Endothelial cell of umbilical vein (primary cell): ENCODE measurements at regions not wholly inside any gene's neighbourhood (a gene's known extent, or its start where the extent isn't known, plus 50 kb on each side); places are given as distances from the start of the nearest gene placed in this dataset.

Experiments
- BruUV-seq: library from RNA; stranded (reverse); fragments of 400-500 nt; replicated peaks from 2 replicates; lab custom pipeline; 2021; lab: Mats Ljungman, UMichigan
- CTCF ChIA-PET: fragments of 300-600, 350-600 bp; sonication (Branson Sonifier 250); formaldehyde crosslinking; loops from one replicate; lab custom pipeline; 2021; ENCODE audit warnings: antibody characterized with exemption, inconsistent platforms; lab: Charles Lee
- POLR2A ChIA-PET: fragments of 300-600, 350-600 bp; sonication (Branson Sonifier 250); formaldehyde crosslinking; loops from one replicate; lab custom pipeline; 2021; ENCODE audit warnings: antibody characterized with exemption, inconsistent platforms; lab: Charles Lee
- DNase-seq: peaks from one replicate; pipeline ENCODE4 v3.0.0-alpha.2; 2011; ENCODE audit warnings: low read depth, low spot score
- FAIRE-seq: peaks from 2 replicates; lab custom pipeline; 2011; peaks lifted over from hg19 to GRCh38; lab: Jason Lieb, UNC
- H2AFZ ChIP-seq: 2 replicates; pipeline ENCODE4 v1.6.0; 2012; ENCODE audit warnings: low read depth, low read length, control low read depth, inconsistent platforms
- H3K27ac ChIP-seq: 2 replicates; pipeline ENCODE4 v1.5.1; 2011; ENCODE audit warnings: low read depth, mild to moderate bottlenecking, control low read depth, low read length, moderate library complexity; ENCODE audit not compliant: insufficient read depth
- H3K27me3 ChIP-seq, 2 experiments: 2 replicates each; pipeline versions ENCODE4 v1.6.0 to v1.6.1; 2011; ENCODE audit warnings: low read length in 2 of 2, mixed read lengths in 1 of 2; ENCODE audit not compliant: control insufficient read depth in 2 of 2, insufficient read depth in 2 of 2
- H3K36me3 ChIP-seq, 2 experiments: 2 replicates in 1 of 2; 3 replicates in 1 of 2; pipeline ENCODE4 v1.5.1; 2011; ENCODE audit warnings: low read length in 2 of 2, mild to moderate bottlenecking in 1 of 2, moderate library complexity in 1 of 2; ENCODE audit not compliant: control insufficient read depth in 2 of 2, insufficient read depth in 2 of 2; ENCODE audit errors: extremely low read depth in 1 of 2
- H3K4me1 ChIP-seq: 3 replicates; pipeline ENCODE4 v1.5.1; 2011; ENCODE audit warnings: mild to moderate bottlenecking, low read length; ENCODE audit not compliant: control insufficient read depth, insufficient read depth; ENCODE audit errors: extremely low read depth
- H3K4me2 ChIP-seq: 2 replicates; pipeline ENCODE4 v1.6.1; 2011; ENCODE audit warnings: low read length, control low read depth, mixed read lengths; ENCODE audit not compliant: insufficient read depth
- H3K4me3 ChIP-seq, 3 experiments: fragments of 200-600 bp in 1 of 3; sonication (generic), shearing (Covaris generic) in 1 of 3; replicated peaks in 1 of 3; 2 replicates each; pipeline ENCODE4 v1.5.1; 2011 to 2016; ENCODE audit warnings: control low read depth in 3 of 3, low read length in 3 of 3, mild to moderate bottlenecking in 2 of 3, inconsistent platforms in 1 of 3, low read depth in 1 of 3, moderate library complexity in 1 of 3; ENCODE audit not compliant: insufficient read depth in 1 of 3
- H3K79me2 ChIP-seq: 2 replicates; pipeline ENCODE4 v1.6.0; 2012; ENCODE audit warnings: low read length, inconsistent platforms; ENCODE audit not compliant: control insufficient read depth, insufficient read depth
- H3K9ac ChIP-seq: replicated peaks from 2 replicates; pipeline ENCODE3; 2011; ENCODE audit warnings: low read length, control low read depth; ENCODE audit not compliant: insufficient read depth; ENCODE audit errors: extremely low read depth
- H3K9me1 ChIP-seq: replicated peaks from 3 replicates; pipeline ENCODE4 v1.6.0; 2011; ENCODE audit warnings: mild to moderate bottlenecking, low read length; ENCODE audit not compliant: control insufficient read depth, insufficient read depth; ENCODE audit errors: extremely low read depth
- H3K9me3 ChIP-seq: replicated peaks from 2 replicates; pipeline ENCODE4 v1.5.1; 2012; ENCODE audit warnings: low read length, inconsistent platforms; ENCODE audit not compliant: control insufficient read depth, insufficient read depth
- H4K20me1 ChIP-seq: replicated peaks from 2 replicates; pipeline ENCODE3; 2011; ENCODE audit warnings: mild to moderate bottlenecking, low read length; ENCODE audit not compliant: control insufficient read depth, insufficient read depth; ENCODE audit errors: extremely low read depth
- EZH2 ChIP-seq: IDR thresholded peaks from 2 replicates; pipeline ENCODE4 v1.6.1; 2012; ENCODE audit warnings: borderline replicate concordance, low read depth, mild to moderate bottlenecking, moderate library complexity, low read length, inconsistent platforms; ENCODE audit not compliant: severe bottlenecking
- GATA2 ChIP-seq: IDR thresholded peaks from 2 replicates; pipeline ENCODE4 v1.7.0; 2011; ENCODE audit warnings: low read depth, mild to moderate bottlenecking, moderate library complexity, mixed read lengths, low read length; ENCODE audit not compliant: insufficient read length, insufficient read depth
- JUN ChIP-seq: IDR thresholded peaks from 2 replicates; pipeline ENCODE4 v1.6.1; 2011; ENCODE audit warnings: borderline replicate concordance, low read depth; ENCODE audit not compliant: insufficient read length, insufficient read depth
- MYC ChIP-seq: IDR thresholded peaks from one replicate; pipeline ENCODE4 v1.6.1; 2011; ENCODE audit warnings: mild to moderate bottlenecking, low read depth, low read length
- POLR2A ChIP-seq: IDR thresholded peaks from 2 replicates; pipeline ENCODE4 v1.6.1; 2012; ENCODE audit warnings: low read depth, mild to moderate bottlenecking, control low read depth, low read length
- POLR2AphosphoS5 ChIP-seq: IDR thresholded peaks from 2 replicates; pipeline ENCODE4 v1.6.1; 2012; ENCODE audit warnings: low read depth, mild to moderate bottlenecking, control low read depth, low read length, moderate library complexity; ENCODE audit not compliant: insufficient read depth
- dilution Hi-C: fragments of 300-500 bp; cut with MboI; formaldehyde crosslinking; loops from one replicate; pipeline ENCODE4 v1.15.0; 2019; ENCODE audit warnings: low sequenced_read_pairs; ENCODE audit not compliant: extremely low pct_ligation_motif_present
- intact Hi-C: fragments of 100-400 bp; cut with micrococcal nuclease; formaldehyde crosslinking; loops from one replicate; pipeline ENCODE4 v1.10.0; 2022
- TF ChIP-seq, protein P1 (sequence below), 2 donors: IDR thresholded peaks; 1 replicate in 1 of 2; 2 replicates in 1 of 2; pipeline ENCODE4 v1.5.1; 2011; ENCODE audit warnings: low read length in 2 of 2, mild to moderate bottlenecking in 2 of 2, moderate library complexity in 2 of 2, control low read depth in 1 of 2, inconsistent platforms in 1 of 2, low read depth in 1 of 2; ENCODE audit not compliant: insufficient read depth in 1 of 2; ENCODE audit errors: extremely low read depth in 1 of 2
- TF ChIP-seq, protein P2 (sequence below): IDR thresholded peaks from 2 replicates; pipeline ENCODE4 v1.6.1; 2011; ENCODE audit not compliant: insufficient read depth, insufficient read length

DNA sequence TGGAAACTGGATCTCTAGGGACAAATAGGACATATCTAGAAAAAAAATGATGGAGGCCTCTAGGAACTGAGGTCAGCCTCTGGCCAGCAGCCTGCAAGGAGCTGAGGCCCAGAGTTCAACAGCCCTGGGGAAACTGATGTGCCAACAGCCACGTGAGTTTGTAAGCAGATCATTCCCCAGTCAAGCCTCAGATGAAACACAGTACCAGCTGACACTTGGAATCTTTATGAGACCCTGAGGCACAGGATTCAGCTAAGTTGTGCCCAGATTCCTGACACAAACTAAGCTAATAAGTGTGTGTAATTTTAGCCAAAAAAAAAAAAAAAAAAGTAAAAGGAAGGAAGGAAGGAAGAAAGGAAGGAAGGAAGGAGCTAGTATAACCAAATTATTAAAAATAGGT is 1059.8 kb upstream of the MAP3K7 start:
- DNase-seq, result no peak
- TF ChIP-seq JUN (no peak), EZH2 (no peak), GATA2 (no peak), POLR2AphosphoS5 (no peak), MYC (no peak), POLR2A (no peak)
- TF ChIP-seq, protein P1, sequence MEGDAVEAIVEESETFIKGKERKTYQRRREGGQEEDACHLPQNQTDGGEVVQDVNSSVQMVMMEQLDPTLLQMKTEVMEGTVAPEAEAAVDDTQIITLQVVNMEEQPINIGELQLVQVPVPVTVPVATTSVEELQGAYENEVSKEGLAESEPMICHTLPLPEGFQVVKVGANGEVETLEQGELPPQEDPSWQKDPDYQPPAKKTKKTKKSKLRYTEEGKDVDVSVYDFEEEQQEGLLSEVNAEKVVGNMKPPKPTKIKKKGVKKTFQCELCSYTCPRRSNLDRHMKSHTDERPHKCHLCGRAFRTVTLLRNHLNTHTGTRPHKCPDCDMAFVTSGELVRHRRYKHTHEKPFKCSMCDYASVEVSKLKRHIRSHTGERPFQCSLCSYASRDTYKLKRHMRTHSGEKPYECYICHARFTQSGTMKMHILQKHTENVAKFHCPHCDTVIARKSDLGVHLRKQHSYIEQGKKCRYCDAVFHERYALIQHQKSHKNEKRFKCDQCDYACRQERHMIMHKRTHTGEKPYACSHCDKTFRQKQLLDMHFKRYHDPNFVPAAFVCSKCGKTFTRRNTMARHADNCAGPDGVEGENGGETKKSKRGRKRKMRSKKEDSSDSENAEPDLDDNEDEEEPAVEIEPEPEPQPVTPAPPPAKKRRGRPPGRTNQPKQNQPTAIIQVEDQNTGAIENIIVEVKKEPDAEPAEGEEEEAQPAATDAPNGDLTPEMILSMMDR (IDR thresholded peaks at IDR 0.05; ENCODE audit: extremely low read depth in 1 of 2, insufficient read depth in 1 of 2, low read depth in 1 of 2, low read length in 2 of 2), result no peak
- TF ChIP-seq, protein P2, sequence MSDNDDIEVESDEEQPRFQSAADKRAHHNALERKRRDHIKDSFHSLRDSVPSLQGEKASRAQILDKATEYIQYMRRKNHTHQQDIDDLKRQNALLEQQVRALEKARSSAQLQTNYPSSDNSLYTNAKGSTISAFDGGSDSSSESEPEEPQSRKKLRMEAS, result no peak
- no peaks in the 10 kb centered on the region for H3K36me3 ChIP-seq
- dilution Hi-C loops (no loop called here), intact Hi-C loops (no loop called here)
- ChIA-PET POLR2A (no interaction called here), CTCF (interaction anchor here (1.0 to 1.2 kb wide), 2 partner anchors 9 to 27 kb away, joined by 3 read pairs; no protein-coding TSS in a partner anchor)
- no peak for FAIRE-seq
- no peaks in the 10 kb centered on the region for H4K20me1 ChIP-seq
- H3K4me1 ChIP-seq, result no peaks in the 10 kb centered on the region
- no peak overlapping the region for H2AFZ ChIP-seq
- H3K4me2 ChIP-seq, result no peak overlapping the region
- no peaks in the 10 kb centered on the region for H3K27me3 ChIP-seq
- no peaks in the 10 kb centered on the region for H3K9me3 ChIP-seq
- no peak overlapping the region for H3K27ac ChIP-seq
- H3K4me3 ChIP-seq, result no peak overlapping the region
- BruUV-seq, result no TSS peak
- no peaks in the 10 kb centered on the region for H3K79me2 ChIP-seq
- no peaks in the 10 kb centered on the region for H3K9me1 ChIP-seq
- no peak overlapping the region for H3K9ac ChIP-seq
